GM12892 (cell line): ENCODE measurements at regions not wholly inside any gene's neighbourhood (a gene's known extent, or its start where the extent isn't known, plus 50 kb on each side); places are given as distances from the start of the nearest gene placed in this dataset.

Experiments used
- POLR2A ChIP-seq: IDR thresholded peaks from 2 replicates; pipeline ENCODE4 v1.6.1; 2011; ENCODE audit warnings: low read depth, low read length, control low read depth
- POLR2AphosphoS5 ChIP-seq: IDR thresholded peaks from 2 replicates; pipeline ENCODE4 v1.6.1; 2011; ENCODE audit warnings: low read depth, low read length, control low read depth

- TF ChIP-seq POLR2A: no peak
- TF ChIP-seq POLR2AphosphoS5: no peak
These were observed 588.4 kb upstream of the COX7C start for GRCh38 chr5:86029308-86029707.
